ENCODE measurements at regions not wholly inside any gene's neighbourhood (a gene's known extent, or its start where the extent isn't known, plus 50 kb on each side); places are given as distances from the start of the nearest gene placed in this dataset.

GRCh38 chr4:110967936-110968335 is 345.1 kb upstream of the PITX2 start:
- DNase-seq: no peak

DNA sequence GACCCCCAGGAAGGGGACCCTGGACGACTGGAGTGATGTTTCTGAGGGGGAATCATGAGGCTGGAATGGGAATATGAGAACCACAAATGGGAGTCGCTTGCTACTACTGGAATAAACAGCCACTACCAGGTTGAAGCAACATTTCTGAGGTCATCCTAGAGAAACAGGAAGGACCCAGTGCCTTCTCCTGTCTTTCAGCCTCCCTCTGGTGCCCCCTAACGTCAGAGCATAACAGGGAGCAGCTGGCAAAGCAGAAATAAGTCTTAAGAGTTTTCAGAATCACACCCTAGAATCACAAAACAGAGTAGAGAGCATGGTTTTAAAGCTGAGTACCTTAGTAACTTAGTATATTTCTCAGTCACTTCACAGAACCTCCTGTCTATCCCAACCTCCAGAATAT is 347.8 kb upstream of the PITX2 start:
- no peak for DNase-seq

DNA sequence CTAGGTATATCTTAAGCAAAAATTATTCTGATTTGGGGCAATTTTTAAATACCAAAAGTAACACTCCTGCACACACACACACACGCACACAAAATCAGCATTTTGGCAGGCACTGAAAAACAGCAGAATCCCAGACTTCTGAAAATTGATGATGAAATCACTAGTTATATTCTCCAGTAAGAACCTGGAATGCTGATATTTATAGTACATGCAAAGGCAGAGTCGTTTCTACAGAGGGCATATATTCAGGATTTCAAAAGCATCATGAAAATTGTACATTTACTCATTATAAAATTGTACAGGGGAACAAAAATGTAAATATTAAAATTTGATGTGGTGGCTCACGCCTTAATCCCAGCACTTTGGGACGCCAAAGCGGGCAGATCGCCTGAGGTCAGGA is 352.5 kb upstream of the PITX2 start:
- no peak for DNase-seq

GRCh38 chr4:110977554-110977953 is 354.7 kb upstream of the PITX2 start:
- no peak for DNase-seq

GRCh38 chr4:110978761-110979160 is 355.9 kb upstream of the PITX2 start:
- no peak for DNase-seq

GRCh38 chr4:110982486-110982885 is 359.6 kb upstream of the PITX2 start:
- DNase-seq: no peak

DNA sequence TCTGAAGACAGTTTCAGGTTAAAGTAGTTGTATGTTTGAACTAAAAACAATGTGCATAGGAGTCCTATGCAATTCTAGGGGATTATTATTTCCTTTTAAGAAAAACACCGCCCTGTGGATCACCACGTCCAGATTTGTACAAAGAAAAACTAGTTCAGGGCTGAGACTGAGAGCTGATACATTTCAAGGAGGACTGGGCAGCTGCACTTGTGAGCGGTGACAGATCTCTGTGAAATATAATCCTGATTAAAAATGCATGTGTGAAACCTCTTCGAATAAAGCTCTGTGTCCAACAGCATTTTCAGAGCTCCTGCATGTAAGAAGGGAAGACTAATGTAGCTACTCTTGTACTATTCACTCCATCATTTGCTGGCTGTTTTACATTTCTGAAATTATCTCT is 365.8 kb upstream of the PITX2 start:
- peak; percentile 2 for DNase-seq

GRCh38 chr4:110989125-110989524 is 366.2 kb upstream of the PITX2 start:
- DNase-seq: no peak

GRCh38 chr4:110994781-110995180 is 371.9 kb upstream of the PITX2 start:
- DNase-seq: no peak

- no peak for DNase-seq
Measured at GRCh38 chr4:110998320-110998719, 375.4 kb upstream of the PITX2 start.

- no peak for DNase-seq
Measured at GRCh38 chr4:111011458-111011857, 388.6 kb upstream of the PITX2 start.

GRCh38 chr4:111013846-111014245 is 391.0 kb upstream of the PITX2 start:
- no peak for DNase-seq

GRCh38 chr4:111014537-111014936 is 391.7 kb upstream of the PITX2 start:
- DNase-seq: no peak

GRCh38 chr4:111016416-111016815 is 393.5 kb upstream of the PITX2 start:
- no peak for DNase-seq

GRCh38 chr4:111018216-111018615 is 395.3 kb upstream of the PITX2 start:
- no peak for DNase-seq

GRCh38 chr4:111020476-111020875 is 397.6 kb upstream of the PITX2 start:
- DNase-seq: no peak

DNA sequence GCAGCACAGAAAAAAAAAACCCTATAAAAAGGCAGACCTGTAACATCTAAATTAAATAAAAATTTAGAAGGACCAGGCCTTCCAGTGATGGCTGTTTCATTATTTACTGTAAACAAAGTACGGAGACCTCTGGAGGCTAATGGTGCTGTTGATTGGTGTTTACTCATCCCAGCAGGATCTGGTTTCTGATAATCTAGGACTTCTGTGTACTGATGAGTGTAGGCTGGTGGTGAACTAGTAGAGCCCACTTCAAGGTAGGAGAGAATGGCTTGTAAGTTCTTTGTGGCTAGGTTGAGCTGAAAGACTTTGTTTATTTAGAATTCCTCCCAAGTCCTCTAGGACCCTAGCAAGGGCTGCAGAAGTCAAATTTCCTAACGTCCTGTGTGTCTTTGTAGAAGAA is 398.1 kb upstream of the PITX2 start:
- no peak for DNase-seq

DNA sequence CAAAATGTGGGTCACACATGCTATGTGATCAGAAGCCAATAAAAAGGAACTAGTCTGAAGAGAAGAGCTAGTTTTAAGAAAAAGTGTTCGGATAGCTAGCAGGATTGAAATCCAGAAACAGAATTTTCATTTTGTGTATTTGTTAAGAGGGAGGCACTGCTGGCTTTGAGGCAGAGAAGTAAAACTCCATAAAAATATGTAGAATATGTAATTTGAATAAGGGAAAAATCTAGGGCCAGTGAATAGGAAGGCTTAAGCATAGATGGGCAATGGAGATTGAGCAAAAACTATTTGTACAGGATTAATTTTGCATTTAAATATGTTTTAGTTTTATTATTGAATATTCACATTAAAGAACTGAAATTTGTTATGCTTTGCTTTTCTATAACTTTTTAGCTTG is 399.9 kb upstream of the PITX2 start:
- DNase-seq: no peak

- DNase-seq: no peak
Measured at GRCh38 chr4:111027526-111027925, 404.6 kb upstream of the PITX2 start.

DNA sequence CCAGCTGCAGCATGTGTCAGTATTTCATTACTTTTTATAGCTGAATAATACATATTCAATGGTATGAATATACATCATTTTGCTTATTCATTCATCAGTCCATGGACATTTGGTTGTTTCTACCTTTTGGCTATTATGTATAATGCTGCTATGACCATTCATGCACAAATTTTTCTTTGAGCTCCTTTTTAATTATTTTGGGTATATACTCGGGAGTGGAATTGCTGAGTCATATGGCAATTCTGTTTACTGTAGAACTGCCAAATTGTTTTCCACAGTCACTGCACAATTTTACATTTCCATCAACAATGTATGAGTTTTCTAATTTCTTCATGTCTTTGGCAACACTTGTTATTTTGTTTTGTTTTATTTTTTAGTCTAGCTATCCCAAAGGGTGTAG is 405.9 kb upstream of the PITX2 start:
- DNase-seq: no peak

GRCh38 chr4:111031001-111031579 is 408.2 kb upstream of the PITX2 start:
- no peak for DNase-seq

- DNase-seq: no peak
Measured at GRCh38 chr4:111031596-111031995, 408.7 kb upstream of the PITX2 start.

DNA sequence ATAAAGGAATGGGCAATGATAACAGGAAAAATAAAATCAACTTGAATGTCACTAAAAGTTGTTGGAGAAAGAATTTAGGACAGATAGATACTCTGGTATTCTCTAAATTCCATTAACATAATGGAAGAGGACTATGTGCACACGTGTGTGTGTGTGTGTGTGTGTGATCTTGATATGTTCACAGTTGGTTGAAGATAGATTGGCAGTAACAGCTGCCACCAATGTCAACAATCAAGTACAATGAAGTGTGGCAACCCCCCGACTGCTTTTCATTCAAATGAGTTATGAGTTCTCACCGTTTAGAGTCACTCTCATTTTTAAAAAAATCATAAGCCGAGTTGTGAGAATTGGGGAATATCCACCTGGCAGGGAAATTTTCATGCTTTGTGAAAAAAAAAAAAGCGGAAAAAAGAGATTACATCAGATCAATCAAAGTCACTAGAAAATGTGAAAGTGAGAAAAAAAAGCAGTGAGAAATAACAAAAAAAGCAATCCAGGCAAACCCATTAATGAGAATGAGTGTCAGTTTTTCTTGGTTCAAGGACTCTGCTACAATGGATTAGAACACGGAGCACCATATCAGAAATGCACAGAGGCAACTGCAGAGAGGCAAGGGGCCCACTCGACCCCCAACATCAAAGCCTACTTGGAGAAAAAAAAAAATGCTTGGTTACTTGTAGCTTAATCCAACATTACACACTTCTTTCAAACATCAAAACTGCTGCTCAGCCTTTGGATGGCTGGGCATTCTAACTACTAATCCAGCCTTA is 414.9 kb upstream of the PITX2 start:
- no peak for DNase-seq

GRCh38 chr4:111040904-111041303 is 418.0 kb upstream of the PITX2 start:
- DNase-seq: no peak

- no peak for DNase-seq
Measured at GRCh38 chr4:111043286-111043685, 420.4 kb upstream of the PITX2 start.
